ENCODE measurements at regions not wholly inside any gene's neighbourhood (a gene's known extent, or its start where the extent isn't known, plus 50 kb on each side); places are given as distances from the start of the nearest gene placed in this dataset.

- DNase-seq (ENCODE audit: low spot score) = no peak
- in situ Hi-C loops (cut with MboI; ENCODE audit: low pct_unique_long_range_greater_than_20kb, low sequenced_read_pairs, unreplicated experiment) = no loop called here
- no peak for TF ChIP-seq CTCF (IDR thresholded peaks at IDR 0.05; ENCODE audit: extremely low read depth, insufficient read depth, missing control alignments)
Measured at GRCh38 chrX:14235004-14235403, 205.3 kb upstream of the GEMIN8 start.

GRCh38 chrX:14232688-14233087 is 203.0 kb upstream of the GEMIN8 start:
- in situ Hi-C loops (cut with MboI; ENCODE audit: low pct_unique_long_range_greater_than_20kb, low sequenced_read_pairs, unreplicated experiment) = no loop called here

GRCh38 chrX:14228611-14229010 is 198.9 kb upstream of the GEMIN8 start:
- TF ChIP-seq CTCF (IDR thresholded peaks at IDR 0.05; ENCODE audit: extremely low read depth, insufficient read depth, missing control alignments) = no peak
- DNase-seq (ENCODE audit: low spot score) = no peak
- in situ Hi-C loops (cut with MboI; ENCODE audit: low pct_unique_long_range_greater_than_20kb, low sequenced_read_pairs, unreplicated experiment) = no loop called here

More at GRCh38 chrX:14232688-14233087, 203.0 kb upstream of the GEMIN8 start:
- TF ChIP-seq CTCF (IDR thresholded peaks at IDR 0.05; ENCODE audit: extremely low read depth, insufficient read depth, missing control alignments) = no peak
- DNase-seq (ENCODE audit: low spot score) = no peak

- in situ Hi-C loops (cut with MboI; ENCODE audit: low pct_unique_long_range_greater_than_20kb, low sequenced_read_pairs, unreplicated experiment) = no loop called here
- no peak for TF ChIP-seq CTCF (IDR thresholded peaks at IDR 0.05; ENCODE audit: extremely low read depth, insufficient read depth, missing control alignments)
- DNase-seq (ENCODE audit: low spot score) = no peak
Measured at GRCh38 chrX:14220386-14220944, 190.8 kb upstream of the GEMIN8 start.

DNA sequence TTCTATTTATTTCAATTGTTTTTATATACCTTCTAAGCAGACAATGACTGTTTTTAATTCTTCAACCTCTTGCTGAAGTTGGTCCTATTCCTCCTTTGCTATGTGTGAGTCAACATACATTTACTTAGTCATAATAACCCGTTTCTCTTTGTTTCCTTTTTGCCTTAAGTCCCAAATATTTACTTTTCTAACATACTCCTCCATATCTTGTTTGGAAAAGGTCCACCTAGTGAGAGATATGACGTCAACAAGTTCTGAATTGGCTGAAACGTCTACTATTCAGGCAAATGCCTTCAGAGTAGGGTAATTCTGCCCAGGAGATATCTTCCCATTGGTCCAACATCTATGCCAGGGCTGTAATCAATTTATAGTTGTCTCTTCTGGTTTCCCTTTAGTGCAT is 179.3 kb upstream of the GEMIN8 start:
- DNase-seq (ENCODE audit: low spot score) = no peak
- in situ Hi-C loops (cut with MboI; ENCODE audit: low pct_unique_long_range_greater_than_20kb, low sequenced_read_pairs, unreplicated experiment) = no loop called here
- TF ChIP-seq CTCF (IDR thresholded peaks at IDR 0.05; ENCODE audit: extremely low read depth, insufficient read depth, missing control alignments) = no peak

- in situ Hi-C loops (cut with MboI; ENCODE audit: low pct_unique_long_range_greater_than_20kb, low sequenced_read_pairs, unreplicated experiment) = no loop called here
- no peak for TF ChIP-seq CTCF (IDR thresholded peaks at IDR 0.05; ENCODE audit: extremely low read depth, insufficient read depth, missing control alignments)
- no peak for DNase-seq (ENCODE audit: low spot score)
Measured at GRCh38 chrX:14194711-14195110, 165.0 kb upstream of the GEMIN8 start.

DNA sequence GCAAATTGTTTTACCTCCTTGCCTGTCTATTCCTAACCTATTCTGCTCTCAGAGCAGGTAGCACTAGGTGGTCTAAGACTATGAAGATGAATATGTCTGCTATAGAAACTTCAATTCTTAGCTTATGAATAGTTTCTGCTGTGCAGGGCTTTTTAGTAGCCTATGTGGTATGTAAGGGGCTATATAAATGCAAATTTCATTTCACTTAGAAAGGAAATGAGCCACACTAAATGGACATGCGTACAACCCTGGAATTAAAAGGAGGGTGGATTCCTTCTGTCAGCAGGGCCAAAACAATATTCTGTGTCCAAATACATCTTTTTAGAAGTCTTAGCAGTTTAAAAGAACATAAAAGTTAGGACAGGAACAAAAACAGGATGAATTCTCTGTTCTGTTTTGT is 163.9 kb upstream of the GEMIN8 start:
- in situ Hi-C loops (cut with MboI; ENCODE audit: low pct_unique_long_range_greater_than_20kb, low sequenced_read_pairs, unreplicated experiment) = no loop called here
- TF ChIP-seq CTCF (IDR thresholded peaks at IDR 0.05; ENCODE audit: extremely low read depth, insufficient read depth, missing control alignments) = no peak
- DNase-seq (ENCODE audit: low spot score) = no peak
